Activated naive CD4-positive, alpha-beta T cell treated with anti-CD3 and anti-CD28 coated beads, Interleukin-2, amount 50 U/mL, for 24 hours (primary cell): ENCODE measurements at regions not wholly inside any gene's neighbourhood (a gene's known extent, or its start where the extent isn't known, plus 50 kb on each side); places are given as distances from the start of the nearest gene placed in this dataset.

ENCODE experiments used
- H3K27ac Mint-ChIP-seq: one replicate; pipeline ENCODE4 v1.8.0; 2021; ENCODE audit warnings: mild to moderate bottlenecking, mixed read lengths
- H3K27me3 Mint-ChIP-seq: one replicate; pipeline ENCODE4 v1.8.0; 2021; ENCODE audit warnings: mixed read lengths
- H3K36me3 Mint-ChIP-seq: one replicate; pipeline ENCODE4 v1.8.0; 2021; ENCODE audit warnings: mixed read lengths
- H3K4me1 Mint-ChIP-seq: one replicate; pipeline ENCODE4 v1.8.0; 2021; ENCODE audit warnings: mixed read lengths
- H3K4me3 Mint-ChIP-seq: one replicate; pipeline ENCODE4 v1.8.0; 2021; ENCODE audit warnings: mild to moderate bottlenecking, mixed read lengths
- H3K9me3 Mint-ChIP-seq: one replicate; pipeline ENCODE4 v1.8.0; 2021; ENCODE audit warnings: mixed read lengths

DNA sequence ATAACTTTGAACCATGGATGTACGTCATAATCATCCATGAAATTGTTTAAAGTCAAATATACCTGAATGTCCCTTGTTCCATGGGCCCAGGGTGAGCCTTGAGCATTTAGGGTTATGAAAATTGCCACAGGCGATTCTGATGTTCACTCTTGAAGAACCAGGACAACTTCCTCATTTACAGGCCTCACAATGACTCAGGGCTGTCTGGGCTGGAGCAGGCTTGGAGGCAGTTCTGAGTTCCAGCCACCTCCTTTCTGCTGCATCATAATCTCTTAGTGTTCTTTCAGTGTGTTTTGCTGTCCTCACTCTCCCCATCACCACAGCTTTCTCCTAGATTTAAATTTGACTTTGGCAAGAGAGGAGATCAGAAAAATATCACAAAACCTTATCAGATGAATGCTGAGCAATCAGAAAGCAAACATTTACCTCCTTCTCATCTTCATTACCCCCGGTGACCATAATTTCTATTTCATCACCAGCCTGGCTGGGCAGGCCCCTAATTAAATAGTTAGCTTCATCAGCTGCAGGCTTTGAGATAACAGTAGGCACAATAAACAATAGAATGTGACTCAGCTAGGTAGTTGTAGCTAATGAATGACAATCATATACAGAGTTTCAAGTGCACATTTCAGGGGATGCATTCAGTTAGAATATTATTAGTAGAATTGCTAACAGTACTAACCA lies 571.0 kb downstream of the SH2D4B start:
- no peak overlapping the region for H3K4me3 Mint-ChIP-seq
- no peaks in the 10 kb centered on the region for H3K27me3 Mint-ChIP-seq
- H3K36me3 Mint-ChIP-seq = no peaks in the 10 kb centered on the region
- no peak overlapping the region for H3K27ac Mint-ChIP-seq
- H3K4me1 Mint-ChIP-seq = no peaks in the 10 kb centered on the region
- no peaks in the 10 kb centered on the region for H3K9me3 Mint-ChIP-seq

DNA sequence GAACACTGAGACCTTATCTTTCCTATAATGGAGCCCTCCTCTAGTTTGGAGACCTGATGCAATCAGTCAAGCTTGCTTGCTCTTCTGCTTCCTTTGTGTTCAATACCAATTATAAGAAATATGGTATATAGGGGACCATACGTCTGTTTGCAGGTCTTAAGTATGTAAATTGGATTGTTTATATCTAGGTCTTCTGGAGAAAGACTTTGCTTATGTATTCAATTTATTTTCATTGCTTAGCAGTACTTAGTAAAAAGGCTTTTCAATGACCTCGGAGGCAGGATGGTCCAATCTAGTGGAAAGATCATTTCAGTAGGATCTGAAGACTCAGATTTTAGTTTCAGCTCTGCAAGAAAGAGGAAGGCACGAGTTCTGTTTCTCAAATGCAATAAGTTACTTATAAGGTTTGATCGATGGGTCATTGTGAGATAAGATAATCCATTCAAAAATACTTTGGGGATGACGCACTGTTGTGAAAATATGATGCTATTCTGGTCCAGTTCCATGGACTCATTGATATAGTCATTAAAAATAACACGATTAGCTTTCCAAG lies 571.6 kb downstream of the SH2D4B start:
- Mint-ChIP-seq H3K27me3 (no peaks in the 10 kb centered on the region), H3K9me3 (no peaks in the 10 kb centered on the region), H3K4me1 (no peaks in the 10 kb centered on the region), H3K36me3 (no peaks in the 10 kb centered on the region), H3K4me3 (no peak overlapping the region), H3K27ac (no peak overlapping the region)

DNA sequence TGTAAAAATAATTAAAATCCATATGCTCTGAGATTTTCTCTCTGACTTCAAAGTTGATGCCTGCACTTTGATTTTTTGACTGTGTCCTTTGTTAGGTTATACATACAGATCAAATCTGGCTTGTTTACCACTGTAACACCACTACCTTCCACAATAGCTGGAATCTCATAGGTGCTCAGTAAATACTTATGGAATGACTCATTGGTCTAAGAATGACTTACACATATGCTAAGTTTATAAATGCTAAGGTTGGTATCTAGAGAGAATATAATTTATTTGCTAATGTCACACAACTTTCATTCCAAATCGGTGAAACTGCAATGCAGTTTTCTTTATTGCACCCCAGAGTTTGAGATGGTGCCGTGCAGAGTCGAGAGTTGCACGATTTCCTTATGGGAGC lies 578.5 kb downstream of the SH2D4B start:
- no peak overlapping the region for H3K27ac Mint-ChIP-seq
- H3K9me3 Mint-ChIP-seq = no peaks in the 10 kb centered on the region
- H3K4me3 Mint-ChIP-seq = no peak overlapping the region
- H3K27me3 Mint-ChIP-seq = peaks cover 4% of the 10 kb centered on the region
- no peaks in the 10 kb centered on the region for H3K36me3 Mint-ChIP-seq
- no peaks in the 10 kb centered on the region for H3K4me1 Mint-ChIP-seq

DNA sequence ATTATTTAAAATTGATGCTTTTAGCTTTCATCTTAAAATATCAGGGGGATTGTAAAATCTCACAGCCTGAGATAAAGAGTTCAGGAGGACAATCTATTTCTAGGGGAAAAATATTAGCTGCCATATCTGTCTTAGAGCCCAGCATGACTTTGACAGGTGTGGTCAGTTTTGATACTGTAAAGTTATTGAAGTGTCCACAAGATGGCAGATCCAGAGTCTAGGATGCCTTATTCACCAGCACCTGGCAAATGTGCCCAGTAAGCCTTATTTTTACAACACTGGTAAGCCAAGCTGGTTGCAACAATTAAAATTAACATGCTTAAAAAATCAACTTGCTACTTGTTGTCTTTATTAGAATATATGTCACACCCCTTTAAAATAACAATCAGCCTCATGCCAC lies 579.3 kb downstream of the SH2D4B start:
- H3K4me1 Mint-ChIP-seq = no peaks in the 10 kb centered on the region
- H3K36me3 Mint-ChIP-seq = no peaks in the 10 kb centered on the region
- no peak overlapping the region for H3K27ac Mint-ChIP-seq
- H3K27me3 Mint-ChIP-seq = peaks cover 4% of the 10 kb centered on the region
- H3K9me3 Mint-ChIP-seq = no peaks in the 10 kb centered on the region
- no peak overlapping the region for H3K4me3 Mint-ChIP-seq

DNA sequence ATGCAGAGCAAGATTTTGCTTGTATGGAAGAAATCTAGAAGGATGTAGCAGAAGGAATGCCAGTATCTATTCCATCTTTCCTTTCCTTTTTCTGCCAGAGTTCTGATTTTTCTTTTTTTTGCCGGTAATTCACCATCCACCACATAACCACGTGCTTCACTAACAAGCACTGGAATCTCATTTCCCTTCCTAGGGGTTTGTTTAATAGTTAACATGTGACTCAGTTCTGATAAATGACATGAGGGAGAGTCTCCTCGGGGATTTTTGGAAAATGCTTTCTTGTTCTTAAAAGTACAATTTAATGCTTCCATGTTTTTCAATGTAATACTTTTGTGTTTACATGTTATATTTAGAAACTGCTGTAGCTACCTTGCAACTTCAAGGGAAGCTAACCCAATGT lies 590.2 kb downstream of the SH2D4B start:
- Mint-ChIP-seq H3K36me3 (no peaks in the 10 kb centered on the region), H3K4me1 (no peaks in the 10 kb centered on the region), H3K4me3 (no peak overlapping the region), H3K9me3 (no peaks in the 10 kb centered on the region), H3K27ac (no peak overlapping the region), H3K27me3 (peaks cover 6% of the 10 kb centered on the region)

DNA sequence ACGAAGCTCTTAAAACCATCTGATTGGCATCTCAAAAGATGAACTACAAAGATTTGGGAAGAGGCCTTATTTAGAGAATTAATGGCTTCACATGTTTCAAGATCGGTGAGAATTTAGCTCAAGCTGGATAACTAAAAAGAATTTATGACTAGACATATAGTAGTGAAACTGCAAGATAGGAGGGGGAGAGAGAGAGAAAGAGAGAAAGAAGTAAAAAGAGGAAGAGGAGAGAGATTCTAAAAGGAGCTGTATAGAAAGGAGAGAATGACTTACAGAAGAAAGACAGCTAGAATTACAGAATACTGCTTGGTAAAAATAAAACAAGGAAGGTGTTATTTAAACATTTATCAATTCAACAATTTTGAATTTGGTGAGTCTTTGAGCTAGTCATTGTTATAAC lies 592.3 kb downstream of the SH2D4B start:
- H3K36me3 Mint-ChIP-seq = no peaks in the 10 kb centered on the region
- H3K27me3 Mint-ChIP-seq = peaks cover 6% of the 10 kb centered on the region
- H3K9me3 Mint-ChIP-seq = no peaks in the 10 kb centered on the region

DNA sequence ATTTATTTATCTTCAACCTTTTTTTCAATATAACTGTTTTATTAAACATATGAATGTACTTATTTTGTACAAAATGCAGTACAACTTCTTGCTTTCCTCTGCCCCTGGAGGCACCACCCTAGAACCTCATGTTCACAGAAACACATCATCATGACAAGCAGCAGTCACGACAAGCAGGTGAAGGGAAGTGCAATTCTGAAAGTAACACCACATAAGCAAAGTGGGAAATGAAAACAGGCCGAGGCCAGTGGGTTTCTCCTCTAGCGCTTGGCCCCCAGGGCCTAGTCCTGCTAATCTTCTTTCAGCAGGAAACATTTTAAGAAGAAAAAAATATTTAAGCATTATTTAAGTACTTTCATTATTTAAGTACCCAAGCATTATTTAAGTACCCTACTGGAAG lies 598.1 kb downstream of the SH2D4B start:
- Mint-ChIP-seq H3K9me3 (peaks cover 16% of the 10 kb centered on the region), H3K27me3 (peaks cover 3% of the 10 kb centered on the region), H3K36me3 (no peaks in the 10 kb centered on the region), H3K4me3 (no peak overlapping the region), H3K4me1 (no peaks in the 10 kb centered on the region), H3K27ac (no peak overlapping the region)

More for the DNA sequence above, 592.3 kb downstream of the SH2D4B start:
- no peaks in the 10 kb centered on the region for H3K4me1 Mint-ChIP-seq
- H3K4me3 Mint-ChIP-seq = no peak overlapping the region
- H3K27ac Mint-ChIP-seq = no peak overlapping the region

DNA sequence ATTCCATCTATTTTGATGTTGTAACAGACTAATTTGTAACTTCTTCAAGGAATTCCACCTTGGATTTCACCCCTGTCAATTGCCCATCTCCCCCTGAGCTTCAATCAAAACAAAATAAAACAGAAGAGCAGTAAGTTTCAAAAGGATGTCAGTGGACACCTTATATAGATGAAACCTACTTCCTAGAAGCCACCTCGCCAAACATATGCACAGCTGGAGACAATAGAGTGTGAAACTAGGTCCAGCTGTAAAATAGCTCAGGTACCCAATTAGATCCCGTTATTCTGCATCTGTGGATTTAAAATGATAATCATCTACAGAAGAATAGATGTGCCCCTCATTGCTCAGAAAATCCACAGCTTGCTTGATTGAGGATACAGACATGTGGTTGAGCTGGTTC lies 598.6 kb downstream of the SH2D4B start:
- peaks cover 16% of the 10 kb centered on the region for H3K9me3 Mint-ChIP-seq
- H3K36me3 Mint-ChIP-seq = no peaks in the 10 kb centered on the region
- no peak overlapping the region for H3K27ac Mint-ChIP-seq
- peaks cover 4% of the 10 kb centered on the region for H3K27me3 Mint-ChIP-seq
- no peaks in the 10 kb centered on the region for H3K4me1 Mint-ChIP-seq
- H3K4me3 Mint-ChIP-seq = no peak overlapping the region

DNA sequence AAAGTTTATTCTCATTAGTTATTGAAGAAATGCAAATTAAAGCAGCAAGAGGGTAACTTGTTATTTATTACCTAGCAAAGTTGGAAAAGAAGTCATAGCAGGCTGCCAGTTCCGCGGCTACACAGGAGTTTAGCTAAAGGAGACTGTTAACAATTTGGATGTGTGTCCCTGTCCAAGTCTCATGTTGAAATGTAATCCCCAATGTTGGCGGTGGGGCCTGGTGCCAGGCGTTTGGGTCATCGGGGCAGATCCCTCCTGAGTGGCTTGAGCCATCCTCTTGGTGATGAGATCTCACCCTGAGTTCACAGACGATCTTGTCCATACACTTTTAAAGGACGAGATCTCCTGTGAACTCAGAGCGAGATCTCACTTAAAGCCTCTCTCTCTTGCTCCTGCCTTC lies 608.3 kb downstream of the SH2D4B start:
- H3K27ac Mint-ChIP-seq = no peak overlapping the region
- H3K4me3 Mint-ChIP-seq = no peak overlapping the region
- H3K4me1 Mint-ChIP-seq = no peaks in the 10 kb centered on the region
- no peaks in the 10 kb centered on the region for H3K9me3 Mint-ChIP-seq
- H3K36me3 Mint-ChIP-seq = no peaks in the 10 kb centered on the region
- peaks cover 4% of the 10 kb centered on the region for H3K27me3 Mint-ChIP-seq

DNA sequence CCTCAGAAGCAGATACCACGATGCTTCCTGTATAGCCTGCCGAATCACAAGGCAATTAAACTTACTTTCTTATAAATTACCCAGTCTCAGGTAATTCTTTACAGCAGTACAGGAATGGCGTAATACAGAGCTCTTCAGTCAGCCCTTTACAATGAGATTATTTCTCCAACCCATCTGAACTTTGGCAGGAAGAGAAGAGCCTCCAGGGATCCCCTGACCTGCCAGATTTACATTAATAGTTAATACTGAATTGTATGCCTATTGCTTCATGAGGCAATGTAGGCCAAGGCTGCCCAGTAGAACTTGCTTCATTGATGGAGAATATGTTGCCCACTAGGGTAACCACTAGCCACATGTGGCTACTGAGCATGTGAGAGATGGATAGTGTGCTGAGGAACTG lies 608.7 kb downstream of the SH2D4B start:
- H3K4me3 Mint-ChIP-seq = no peak overlapping the region
- peaks cover 4% of the 10 kb centered on the region for H3K27me3 Mint-ChIP-seq
- H3K9me3 Mint-ChIP-seq = no peaks in the 10 kb centered on the region

DNA sequence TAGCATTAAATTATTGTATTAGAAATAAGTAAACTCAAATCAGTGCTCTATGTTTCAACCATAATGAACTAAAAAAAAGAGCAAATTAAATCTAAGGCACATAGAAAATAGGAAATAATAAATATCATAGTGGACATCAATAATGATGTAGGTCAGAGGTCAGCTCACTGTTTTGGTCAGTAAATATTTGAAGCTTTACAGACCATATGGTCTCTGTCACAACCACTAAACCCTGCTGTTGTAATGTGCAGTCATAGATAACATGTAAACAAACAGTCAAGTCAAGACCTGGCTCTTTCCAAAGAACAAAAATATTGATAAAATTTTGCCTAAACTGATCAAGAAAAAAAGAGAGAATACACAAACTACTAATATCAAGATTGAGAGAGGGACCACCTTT lies 615.0 kb downstream of the SH2D4B start:
- Mint-ChIP-seq H3K27me3 (no peaks in the 10 kb centered on the region), H3K4me1 (no peaks in the 10 kb centered on the region), H3K9me3 (no peaks in the 10 kb centered on the region), H3K36me3 (no peaks in the 10 kb centered on the region), H3K4me3 (no peak overlapping the region), H3K27ac (no peak overlapping the region)

More for the DNA sequence above, 608.7 kb downstream of the SH2D4B start:
- H3K27ac Mint-ChIP-seq = no peak overlapping the region
- no peaks in the 10 kb centered on the region for H3K36me3 Mint-ChIP-seq
- H3K4me1 Mint-ChIP-seq = no peaks in the 10 kb centered on the region

DNA sequence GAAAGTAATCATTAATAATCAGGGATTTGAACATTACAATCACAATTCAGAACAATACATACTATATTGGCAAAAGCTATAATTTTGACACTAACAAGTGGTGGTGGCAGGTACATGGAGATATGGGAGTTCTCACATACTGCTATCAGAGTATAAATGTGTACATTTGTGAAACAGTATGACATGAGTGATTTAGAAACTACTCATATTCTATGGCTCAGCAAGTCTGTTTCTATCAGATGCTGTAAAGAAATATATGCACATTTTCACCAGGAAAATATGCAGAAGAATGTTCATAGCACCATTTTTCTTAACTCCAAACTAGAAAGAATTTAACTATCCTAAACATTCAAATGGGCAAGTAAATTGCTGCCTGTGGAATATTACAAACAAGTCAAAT lies 620.0 kb downstream of the SH2D4B start:
- no peak overlapping the region for H3K4me3 Mint-ChIP-seq

DNA sequence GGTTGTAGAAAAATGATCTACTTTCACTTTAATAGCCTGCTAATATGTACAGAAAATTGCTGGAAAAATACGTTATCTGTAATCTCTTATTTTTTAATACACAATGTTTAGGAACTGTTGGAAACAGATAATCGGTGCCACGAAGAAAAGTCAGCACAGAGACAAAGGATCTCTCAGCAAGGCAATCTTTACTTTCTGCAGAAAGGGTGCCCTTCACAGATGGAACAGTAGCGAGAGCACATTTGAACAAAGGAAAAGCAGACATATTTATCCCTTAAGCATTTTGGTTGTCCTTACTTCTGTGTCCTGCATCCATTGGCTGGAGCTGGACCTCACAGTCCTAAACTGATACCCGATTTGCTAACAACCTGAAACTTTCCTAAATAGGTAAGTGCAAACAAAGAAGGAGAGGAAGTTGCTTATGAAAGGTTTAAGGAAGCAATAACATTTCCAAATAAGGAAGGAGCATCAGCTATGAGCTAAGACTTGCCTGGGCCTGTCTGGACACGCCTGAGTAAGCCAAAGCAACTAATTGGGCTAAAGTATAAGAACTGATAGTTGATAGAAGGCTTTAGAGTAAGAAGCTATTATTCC lies 640.0 kb downstream of the SH2D4B start:
- no peaks in the 10 kb centered on the region for H3K4me1 Mint-ChIP-seq
- H3K9me3 Mint-ChIP-seq = no peaks in the 10 kb centered on the region
- no peak overlapping the region for H3K4me3 Mint-ChIP-seq
- H3K27me3 Mint-ChIP-seq = no peaks in the 10 kb centered on the region
- H3K36me3 Mint-ChIP-seq = no peaks in the 10 kb centered on the region
- H3K27ac Mint-ChIP-seq = no peak overlapping the region

More for the DNA sequence above, 620.0 kb downstream of the SH2D4B start:
- no peaks in the 10 kb centered on the region for H3K4me1 Mint-ChIP-seq
- no peaks in the 10 kb centered on the region for H3K9me3 Mint-ChIP-seq
- no peak overlapping the region for H3K27ac Mint-ChIP-seq
- H3K27me3 Mint-ChIP-seq = peaks cover 2% of the 10 kb centered on the region
- no peaks in the 10 kb centered on the region for H3K36me3 Mint-ChIP-seq

DNA sequence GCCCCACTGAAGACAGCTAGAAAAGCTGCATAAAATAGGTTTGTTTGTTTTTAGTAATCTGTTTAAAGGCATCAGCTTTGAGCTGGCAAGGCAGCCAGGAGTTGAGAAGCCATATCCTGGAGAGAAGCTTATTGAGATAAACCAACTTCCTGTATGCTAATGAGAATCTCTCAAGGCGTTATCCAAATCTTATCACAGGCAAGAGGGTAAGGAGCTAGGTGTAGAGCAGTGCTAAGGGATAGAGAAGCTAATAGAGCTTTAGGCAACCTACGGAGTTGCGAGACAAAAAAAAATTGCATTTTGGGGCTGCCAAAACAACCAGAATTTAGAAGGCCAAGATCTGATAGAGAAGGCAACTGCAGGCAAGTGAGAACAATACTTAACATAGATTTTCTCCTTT lies 641.6 kb downstream of the SH2D4B start:
- no peaks in the 10 kb centered on the region for H3K9me3 Mint-ChIP-seq
- H3K4me1 Mint-ChIP-seq = no peaks in the 10 kb centered on the region
- no peak overlapping the region for H3K27ac Mint-ChIP-seq
- H3K27me3 Mint-ChIP-seq = no peaks in the 10 kb centered on the region
- H3K36me3 Mint-ChIP-seq = no peaks in the 10 kb centered on the region
- H3K4me3 Mint-ChIP-seq = no peak overlapping the region

DNA sequence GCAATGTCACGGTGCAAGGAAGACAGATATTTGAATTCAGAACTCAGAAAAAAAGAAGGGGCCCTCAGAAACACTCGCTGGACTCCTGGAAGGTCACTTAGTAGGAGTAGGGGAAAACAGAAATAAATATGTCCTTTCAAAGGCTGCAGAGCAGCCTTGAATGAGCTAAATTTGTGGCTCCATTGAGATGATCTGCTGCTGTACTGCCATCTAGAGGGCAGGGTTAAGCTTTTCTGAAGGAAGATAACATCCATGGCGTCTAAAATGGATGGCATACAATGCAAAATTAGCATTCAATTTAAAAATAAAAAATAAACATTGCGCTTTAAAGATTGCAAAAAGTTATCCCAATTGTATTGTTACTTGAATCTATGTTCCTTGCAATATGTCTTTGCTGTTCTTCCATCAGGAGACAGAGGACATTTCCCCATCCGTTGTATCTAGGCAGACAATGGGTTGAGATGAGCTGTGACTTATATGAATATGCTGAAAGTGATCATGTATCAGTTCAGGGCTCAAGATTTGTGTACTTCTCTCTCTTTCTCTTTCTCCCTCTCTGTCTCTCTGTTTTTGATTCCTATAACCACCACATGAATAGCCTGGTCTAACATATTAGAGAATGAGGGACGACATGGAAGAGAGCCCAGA lies 642.2 kb downstream of the SH2D4B start:
- H3K4me1 Mint-ChIP-seq = no peaks in the 10 kb centered on the region
- H3K27me3 Mint-ChIP-seq = no peaks in the 10 kb centered on the region
- no peak overlapping the region for H3K4me3 Mint-ChIP-seq
- H3K9me3 Mint-ChIP-seq = no peaks in the 10 kb centered on the region
- no peaks in the 10 kb centered on the region for H3K36me3 Mint-ChIP-seq
- no peak overlapping the region for H3K27ac Mint-ChIP-seq

DNA sequence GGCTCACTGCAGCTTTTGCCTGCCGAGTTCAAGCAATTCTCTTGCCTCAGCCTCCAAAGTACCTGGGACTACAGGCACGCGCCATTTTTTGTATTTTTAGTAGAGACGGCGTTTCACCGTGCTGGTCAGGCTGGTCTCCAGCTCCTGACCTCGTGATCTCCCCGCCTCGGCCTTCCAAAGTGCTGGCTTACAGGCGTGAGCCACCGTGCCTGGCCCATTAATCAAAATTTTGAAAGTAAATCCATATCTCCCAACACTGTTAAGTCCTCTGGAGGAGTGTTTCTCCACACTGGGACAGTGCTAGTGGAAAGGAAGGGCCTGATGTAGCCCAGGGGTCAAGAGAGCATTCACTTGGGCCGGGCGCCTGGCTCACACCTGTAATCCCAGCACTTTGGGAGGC lies 644.6 kb downstream of the SH2D4B start:
- Mint-ChIP-seq H3K36me3 (no peaks in the 10 kb centered on the region), H3K9me3 (no peaks in the 10 kb centered on the region), H3K27ac (no peak overlapping the region), H3K4me3 (no peak overlapping the region), H3K27me3 (no peaks in the 10 kb centered on the region), H3K4me1 (no peaks in the 10 kb centered on the region)
